Suppressor macrophage treated with lipopolysaccharide for 4 hours (primary cell): ENCODE measurements at regions not wholly inside any gene's neighbourhood (a gene's known extent, or its start where the extent isn't known, plus 50 kb on each side); places are given as distances from the start of the nearest gene placed in this dataset.
"Not testable (repeated sequence)": the region's sequence is repeated elsewhere in the genome, so short reads cannot be mapped to it uniquely, and the experiment has no call there.

ENCODE experiments used
- DNase-seq: peaks from one replicate; pipeline ENCODE4 v3.0.0-alpha.2; 2020

GRCh38 chr4:170949084-170949483, 859.3 kb upstream of the AADAT start:
- no peak for DNase-seq

- DNase-seq = no peak
These were observed 850.4 kb upstream of the AADAT start for GRCh38 chr4:170940043-170940724.

GRCh38 chr4:170938588-170938987, 848.8 kb upstream of the AADAT start:
- DNase-seq = no peak

GRCh38 chr4:170931321-170931720, 841.6 kb upstream of the AADAT start:
- DNase-seq = no peak

- no peak for DNase-seq
These were observed 798.9 kb upstream of the AADAT start for GRCh38 chr4:170888660-170889059.

- DNase-seq = no peak
These were observed 797.6 kb upstream of the AADAT start for GRCh38 chr4:170887396-170887795.

- no peak for DNase-seq
These were observed 795.3 kb upstream of the AADAT start for GRCh38 chr4:170884969-170885570.

GRCh38 chr4:170881646-170882045, 791.9 kb upstream of the AADAT start:
- DNase-seq = not testable (repeated sequence)

- DNase-seq = no peak
These were observed 786.1 kb upstream of the AADAT start for GRCh38 chr4:170875868-170876267.

- DNase-seq = peak; percentile 3
These were observed 783.0 kb upstream of the AADAT start for GRCh38 chr4:170872794-170873193.

- DNase-seq = no peak
These were observed 778.4 kb upstream of the AADAT start for GRCh38 chr4:170868170-170868569.

GRCh38 chr4:170854097-170854496, 764.3 kb upstream of the AADAT start:
- DNase-seq = no peak

GRCh38 chr4:170853422-170854021, 763.8 kb upstream of the AADAT start:
- DNase-seq = peak; percentile 53

GRCh38 chr4:170849969-170850368, 760.2 kb upstream of the AADAT start:
- DNase-seq = no peak

GRCh38 chr4:170827562-170828274, 738.0 kb upstream of the AADAT start:
- no peak for DNase-seq

- DNase-seq = no peak
These were observed 729.0 kb upstream of the AADAT start for GRCh38 chr4:170818786-170819185.

GRCh38 chr4:170805352-170805751, 715.6 kb upstream of the AADAT start:
- no peak for DNase-seq

GRCh38 chr4:170804930-170805329, 715.2 kb upstream of the AADAT start:
- no peak for DNase-seq

GRCh38 chr4:170803492-170803891, 713.7 kb upstream of the AADAT start:
- no peak for DNase-seq

GRCh38 chr4:170801771-170802170, 712.0 kb upstream of the AADAT start:
- no peak for DNase-seq

- DNase-seq = no peak
These were observed 704.8 kb upstream of the AADAT start for GRCh38 chr4:170794525-170794924.

GRCh38 chr4:170788540-170789051, 698.8 kb upstream of the AADAT start:
- DNase-seq = not testable (repeated sequence)

- DNase-seq = no peak
These were observed 687.9 kb upstream of the AADAT start for GRCh38 chr4:170777663-170778062.

- DNase-seq = no peak
These were observed 687.2 kb upstream of the AADAT start for GRCh38 chr4:170776983-170777382.
